ENCODE measurements at regions not wholly inside any gene's neighbourhood (a gene's known extent, or its start where the extent isn't known, plus 50 kb on each side); places are given as distances from the start of the nearest gene placed in this dataset.
A peak's percentile ranks its signal among the peaks of the same experiment; 100 is the strongest.

DNA sequence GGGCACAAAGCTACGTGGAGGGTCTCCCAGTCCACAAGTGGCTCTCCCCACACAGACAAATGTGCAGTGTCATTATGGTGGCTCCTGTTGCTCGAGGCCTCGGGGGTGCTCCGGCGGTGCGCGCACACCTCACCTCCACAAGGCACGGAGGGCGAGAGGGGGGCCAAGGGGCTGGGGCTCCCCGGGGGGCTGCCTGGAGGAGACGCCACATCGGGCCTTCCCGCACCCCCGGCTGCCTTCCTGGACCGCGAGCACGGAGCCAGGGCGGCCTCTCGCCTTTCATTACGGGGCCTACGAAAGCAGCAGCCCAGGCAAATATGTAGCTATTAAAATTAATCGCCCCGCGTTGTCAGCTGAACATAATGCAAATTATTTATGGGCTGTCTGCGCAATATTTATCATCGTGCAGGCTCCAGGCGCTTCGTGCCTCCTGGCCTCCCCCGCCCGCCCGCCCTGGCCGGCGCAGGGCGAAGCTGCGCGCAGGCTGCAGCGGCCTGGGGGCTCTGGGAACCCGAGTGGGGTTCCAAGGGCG, 70.8 kb upstream of the BCOR start:
- intact Hi-C loops (cut with DNase I): no loop called here
- Histone ChIP-seq H3K36me3 (no peaks in the 10 kb centered on the region), H3K27me3 (peaks cover 0 to 43% of the 10 kb centered on the region in 2 donors), H3K4me1 (peaks cover 0 to 46% of the 10 kb centered on the region in 2 donors), H3K4me3 (no peak overlapping the region), H3K9me3 (no peaks in the 10 kb centered on the region), H3K27ac (no peak overlapping the region)
- TF ChIP-seq, protein P1, sequence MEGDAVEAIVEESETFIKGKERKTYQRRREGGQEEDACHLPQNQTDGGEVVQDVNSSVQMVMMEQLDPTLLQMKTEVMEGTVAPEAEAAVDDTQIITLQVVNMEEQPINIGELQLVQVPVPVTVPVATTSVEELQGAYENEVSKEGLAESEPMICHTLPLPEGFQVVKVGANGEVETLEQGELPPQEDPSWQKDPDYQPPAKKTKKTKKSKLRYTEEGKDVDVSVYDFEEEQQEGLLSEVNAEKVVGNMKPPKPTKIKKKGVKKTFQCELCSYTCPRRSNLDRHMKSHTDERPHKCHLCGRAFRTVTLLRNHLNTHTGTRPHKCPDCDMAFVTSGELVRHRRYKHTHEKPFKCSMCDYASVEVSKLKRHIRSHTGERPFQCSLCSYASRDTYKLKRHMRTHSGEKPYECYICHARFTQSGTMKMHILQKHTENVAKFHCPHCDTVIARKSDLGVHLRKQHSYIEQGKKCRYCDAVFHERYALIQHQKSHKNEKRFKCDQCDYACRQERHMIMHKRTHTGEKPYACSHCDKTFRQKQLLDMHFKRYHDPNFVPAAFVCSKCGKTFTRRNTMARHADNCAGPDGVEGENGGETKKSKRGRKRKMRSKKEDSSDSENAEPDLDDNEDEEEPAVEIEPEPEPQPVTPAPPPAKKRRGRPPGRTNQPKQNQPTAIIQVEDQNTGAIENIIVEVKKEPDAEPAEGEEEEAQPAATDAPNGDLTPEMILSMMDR (IDR thresholded peaks at IDR 0.05): no peak
- DNase-seq: no peak
- ATAC-seq: no peak

DNA sequence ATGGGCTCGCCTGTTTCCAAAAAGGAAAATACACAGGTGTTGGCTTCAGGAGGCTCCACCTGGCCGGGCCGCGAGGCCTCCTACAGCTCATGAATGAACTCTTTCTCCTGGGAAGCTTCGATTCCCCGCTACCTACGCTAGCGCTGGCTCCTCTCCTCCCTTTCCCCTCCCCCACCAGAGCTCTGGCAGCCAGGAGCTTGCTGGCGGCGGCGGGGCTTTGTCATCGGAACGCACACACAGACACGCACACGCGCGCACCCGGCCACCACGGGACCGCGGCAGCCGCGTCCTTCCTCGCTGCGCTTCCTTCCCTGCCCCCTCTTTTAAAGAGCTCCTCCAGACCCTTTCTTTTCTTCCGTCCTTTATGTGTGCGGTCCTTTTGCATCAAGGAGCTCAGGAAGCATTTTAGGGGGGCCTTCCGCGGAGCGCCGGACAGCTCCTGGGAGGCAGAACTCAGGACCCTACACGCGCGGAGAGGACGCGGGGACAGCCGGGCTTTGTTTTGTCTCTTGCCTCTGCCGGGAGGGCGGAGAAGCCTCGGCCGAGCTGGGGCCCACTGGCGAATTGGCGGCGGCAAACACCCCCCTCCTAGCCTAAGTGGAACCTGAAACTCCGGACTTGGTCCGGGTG, 70.2 kb upstream of the BCOR start:
- H3K27ac ChIP-seq: no peak overlapping the region
- intact Hi-C loops (cut with DNase I): no loop called here

DNA sequence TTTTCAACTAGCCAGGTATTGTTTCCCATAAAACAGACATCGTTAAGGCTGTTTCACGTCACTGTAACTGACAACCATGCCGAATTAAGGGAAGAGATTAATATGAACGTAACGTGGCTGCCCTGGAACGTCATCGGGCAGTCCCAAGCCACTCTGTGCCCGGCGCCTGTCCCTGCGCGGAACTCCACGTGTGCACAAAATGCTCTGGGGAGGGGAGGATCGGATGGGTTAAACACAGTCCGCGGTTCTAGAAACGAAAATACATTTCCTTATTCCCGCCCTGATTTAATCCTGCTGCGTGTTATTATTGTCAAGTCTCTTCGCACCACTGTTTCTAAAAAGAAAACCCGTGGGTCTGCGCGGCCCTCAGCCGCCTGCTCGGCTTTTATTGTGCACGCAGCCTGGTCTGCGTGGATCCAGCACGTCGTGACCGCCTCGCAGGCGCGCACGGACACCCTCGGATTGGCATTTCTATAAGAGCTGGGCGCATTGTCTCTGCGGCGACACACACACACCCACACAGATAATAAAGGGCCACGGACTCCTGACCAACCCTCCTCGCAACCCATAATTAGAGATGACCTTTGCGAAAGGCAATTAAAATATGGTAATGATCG, 69.6 kb upstream of the BCOR start:
- TF ChIP-seq, protein P1 (IDR thresholded peaks at IDR 0.05): no peak
- ATAC-seq: no peak
- Histone ChIP-seq H3K9me3 (no peaks in the 10 kb centered on the region), H3K4me1 (peaks cover 0 to 36% of the 10 kb centered on the region in 2 donors), H3K36me3 (no peaks in the 10 kb centered on the region), H3K4me3 (peak overlapping the region; percentile 21 to 23), H3K27ac (no peak overlapping the region), H3K27me3 (peaks cover 0 to 39% of the 10 kb centered on the region in 2 donors)
- intact Hi-C loops (cut with DNase I): no loop called here
- no peak for DNase-seq

More for the DNA sequence above, 70.2 kb upstream of the BCOR start:
- Histone ChIP-seq H3K27me3 (peaks cover 0 to 43% of the 10 kb centered on the region in 2 donors), H3K4me3 (peak overlapping the region; percentile 21 to 23), H3K9me3 (no peaks in the 10 kb centered on the region), H3K36me3 (no peaks in the 10 kb centered on the region), H3K4me1 (peaks cover 0 to 41% of the 10 kb centered on the region in 2 donors)
- TF ChIP-seq, protein P1 (IDR thresholded peaks at IDR 0.05): no peak
- ATAC-seq: no peak
- peak in 1 of 4 donors; percentile 75 for DNase-seq

DNA sequence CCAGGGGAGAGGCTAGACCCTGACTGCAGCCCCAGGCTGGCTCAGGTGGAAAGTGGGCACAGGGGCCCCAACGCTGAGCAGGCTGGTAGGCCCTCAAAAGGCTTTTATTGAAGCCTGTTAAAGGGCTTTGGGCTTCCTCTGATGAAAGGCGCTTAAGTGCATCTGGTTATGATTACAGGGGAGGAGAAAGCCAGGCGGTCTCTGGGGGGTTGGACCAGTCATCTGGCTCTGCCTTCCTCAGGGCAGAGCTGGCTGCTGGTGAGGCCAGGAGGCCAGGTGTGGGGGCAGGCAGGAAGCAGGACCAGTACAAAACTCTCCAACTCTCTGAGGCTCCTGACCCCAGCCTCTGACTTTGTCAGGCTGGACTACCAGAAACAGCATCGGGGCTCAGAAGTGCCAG, 68.8 kb upstream of the BCOR start:
- Histone ChIP-seq H3K4me3 (no peak overlapping the region), H3K4me1 (peaks cover 0 to 36% of the 10 kb centered on the region in 2 donors), H3K9me3 (no peaks in the 10 kb centered on the region), H3K27me3 (peaks cover 0 to 32% of the 10 kb centered on the region in 2 donors), H3K36me3 (no peaks in the 10 kb centered on the region), H3K27ac (no peak overlapping the region)
- intact Hi-C loops (cut with DNase I): no loop called here
- TF ChIP-seq, protein P1 (IDR thresholded peaks at IDR 0.05): no peak
- ATAC-seq (peak; percentile 8), DNase-seq (no peak)

DNA sequence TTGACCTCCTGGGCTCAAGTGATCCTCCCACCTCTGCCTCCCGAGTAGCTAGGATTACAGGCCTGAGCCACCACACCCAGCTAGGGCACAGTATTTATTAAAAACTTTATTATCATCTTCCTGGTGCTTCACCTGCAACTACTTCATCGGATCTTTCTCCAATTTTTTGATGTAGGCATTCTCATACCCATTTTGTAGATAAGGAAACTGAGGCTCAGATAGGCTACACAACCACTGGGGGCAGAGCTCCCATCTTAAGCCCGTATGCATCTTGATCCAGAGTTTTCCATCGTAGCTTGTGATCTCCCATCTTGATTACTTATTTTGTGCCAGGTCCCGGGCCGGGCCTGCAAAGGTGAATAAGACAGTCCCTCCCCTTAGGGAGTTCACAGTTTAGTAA, 68.1 kb upstream of the BCOR start:
- H3K4me3 ChIP-seq: no peak overlapping the region
- no peak for ATAC-seq
- intact Hi-C loops (cut with DNase I): no loop called here
- peaks cover 0 to 30% of the 10 kb centered on the region in 2 donors for H3K27me3 ChIP-seq
- peaks cover 0 to 32% of the 10 kb centered on the region in 2 donors for H3K4me1 ChIP-seq
- H3K9me3 ChIP-seq: no peaks in the 10 kb centered on the region
- no peaks in the 10 kb centered on the region for H3K36me3 ChIP-seq
- no peak overlapping the region for H3K27ac ChIP-seq
- TF ChIP-seq, protein P1 (IDR thresholded peaks at IDR 0.05): no peak
- DNase-seq: no peak

All from left lung (tissue), 4 donors.